ENCODE measurements at regions not wholly inside any gene's neighbourhood (a gene's known extent, or its start where the extent isn't known, plus 50 kb on each side); places are given as distances from the start of the nearest gene placed in this dataset.

GRCh38 chr2:12066116-12066515 lies 319.7 kb downstream of the LPIN1 start:
- TF ChIP-seq MYC (IDR thresholded peaks at IDR 0.05; ENCODE audit: low read depth, low read length) (no peak), MAX (IDR thresholded peaks at IDR 0.05; ENCODE audit: low read depth, low read length) (no peak)
- no peak overlapping the region for H3K4me3 ChIP-seq (ENCODE audit: low read depth, low read length)
- DNase-seq (ENCODE audit: low read depth): no peak

GRCh38 chr2:12066986-12067385 lies 320.6 kb downstream of the LPIN1 start:
- no peak overlapping the region for H3K4me3 ChIP-seq (ENCODE audit: low read depth, low read length)
- TF ChIP-seq POLR2A (IDR thresholded peaks at IDR 0.05; ENCODE audit: extremely low read depth, insufficient read length) (no peak), MAX (IDR thresholded peaks at IDR 0.05; ENCODE audit: low read depth, low read length) (no peak), MYC (IDR thresholded peaks at IDR 0.05; ENCODE audit: low read depth, low read length) (no peak)
- TF ChIP-seq, protein P1, sequence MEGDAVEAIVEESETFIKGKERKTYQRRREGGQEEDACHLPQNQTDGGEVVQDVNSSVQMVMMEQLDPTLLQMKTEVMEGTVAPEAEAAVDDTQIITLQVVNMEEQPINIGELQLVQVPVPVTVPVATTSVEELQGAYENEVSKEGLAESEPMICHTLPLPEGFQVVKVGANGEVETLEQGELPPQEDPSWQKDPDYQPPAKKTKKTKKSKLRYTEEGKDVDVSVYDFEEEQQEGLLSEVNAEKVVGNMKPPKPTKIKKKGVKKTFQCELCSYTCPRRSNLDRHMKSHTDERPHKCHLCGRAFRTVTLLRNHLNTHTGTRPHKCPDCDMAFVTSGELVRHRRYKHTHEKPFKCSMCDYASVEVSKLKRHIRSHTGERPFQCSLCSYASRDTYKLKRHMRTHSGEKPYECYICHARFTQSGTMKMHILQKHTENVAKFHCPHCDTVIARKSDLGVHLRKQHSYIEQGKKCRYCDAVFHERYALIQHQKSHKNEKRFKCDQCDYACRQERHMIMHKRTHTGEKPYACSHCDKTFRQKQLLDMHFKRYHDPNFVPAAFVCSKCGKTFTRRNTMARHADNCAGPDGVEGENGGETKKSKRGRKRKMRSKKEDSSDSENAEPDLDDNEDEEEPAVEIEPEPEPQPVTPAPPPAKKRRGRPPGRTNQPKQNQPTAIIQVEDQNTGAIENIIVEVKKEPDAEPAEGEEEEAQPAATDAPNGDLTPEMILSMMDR (IDR thresholded peaks at IDR 0.05; ENCODE audit: low read depth, low read length): no peak
- DNase-seq (ENCODE audit: low read depth): no peak

DNA sequence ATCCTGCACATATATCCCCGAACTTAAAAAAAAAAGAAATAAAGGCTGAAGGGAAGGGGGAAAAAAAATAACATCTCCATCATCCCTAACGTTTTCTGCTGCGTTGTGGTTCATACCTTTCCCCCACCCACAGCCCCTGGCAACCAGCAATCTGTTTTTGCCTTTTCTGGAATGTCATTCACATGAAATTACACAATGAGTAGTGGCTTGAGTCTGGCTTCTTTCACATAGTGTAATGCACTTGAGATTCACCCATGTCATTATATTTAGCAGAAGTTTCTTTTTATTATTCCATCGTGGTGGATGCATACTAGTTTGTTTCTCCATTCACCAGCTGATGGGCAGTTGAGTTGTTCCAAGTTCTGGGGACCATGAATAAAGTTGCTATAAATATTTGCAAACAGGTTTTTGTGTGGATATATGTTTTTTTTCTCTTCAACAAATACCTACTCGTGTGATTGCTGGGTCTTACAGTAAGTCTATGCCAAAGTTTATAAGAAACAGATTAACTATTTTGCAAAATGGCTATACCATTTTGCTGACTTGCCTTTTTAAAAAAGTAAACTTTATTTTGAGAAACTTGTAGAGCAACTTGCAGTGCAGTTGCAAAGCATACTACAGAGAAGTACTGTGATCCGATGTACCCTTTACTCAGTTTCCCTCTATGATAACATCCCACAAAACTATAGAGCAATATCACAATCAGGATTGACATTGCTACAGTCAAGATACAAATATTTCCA lies 322.5 kb downstream of the LPIN1 start:
- H3K4me3 ChIP-seq (ENCODE audit: low read depth, low read length): no peak overlapping the region
- TF ChIP-seq MAX (IDR thresholded peaks at IDR 0.05; ENCODE audit: low read depth, low read length) (no peak), POLR2A (IDR thresholded peaks at IDR 0.05; ENCODE audit: extremely low read depth, insufficient read length) (no peak), MYC (IDR thresholded peaks at IDR 0.05; ENCODE audit: low read depth, low read length) (no peak)
- TF ChIP-seq, protein P1 (IDR thresholded peaks at IDR 0.05; ENCODE audit: low read depth, low read length): no peak
- no peak for DNase-seq (ENCODE audit: low read depth)

DNA sequence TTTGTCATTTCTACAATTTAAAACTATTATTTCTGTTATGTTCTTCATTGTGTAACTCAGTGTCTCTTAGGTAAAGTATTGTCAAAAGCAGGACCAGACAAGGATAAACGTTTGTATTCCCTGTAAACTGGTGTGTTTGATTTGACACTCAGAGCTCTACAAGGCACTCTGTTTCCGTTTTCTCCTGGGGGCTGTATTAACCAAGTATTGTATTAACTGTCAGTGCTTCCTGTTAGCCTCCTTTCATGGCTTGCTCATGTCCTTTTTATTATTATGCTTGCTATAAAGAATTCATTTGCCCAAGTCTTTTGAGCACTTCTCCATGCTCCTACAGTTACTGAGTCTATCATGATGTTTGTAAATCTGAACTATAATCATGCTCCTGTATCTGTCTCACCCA lies 323.7 kb downstream of the LPIN1 start:
- no peak for TF ChIP-seq MYC (IDR thresholded peaks at IDR 0.05; ENCODE audit: low read depth, low read length)
- TF ChIP-seq, protein P1 (IDR thresholded peaks at IDR 0.05; ENCODE audit: low read depth, low read length): no peak
- TF ChIP-seq POLR2A (IDR thresholded peaks at IDR 0.05; ENCODE audit: extremely low read depth, insufficient read length): no peak
- TF ChIP-seq MAX (IDR thresholded peaks at IDR 0.05; ENCODE audit: low read depth, low read length): no peak
- no peak for DNase-seq (ENCODE audit: low read depth)
- H3K4me3 ChIP-seq (ENCODE audit: low read depth, low read length): no peak overlapping the region

DNA sequence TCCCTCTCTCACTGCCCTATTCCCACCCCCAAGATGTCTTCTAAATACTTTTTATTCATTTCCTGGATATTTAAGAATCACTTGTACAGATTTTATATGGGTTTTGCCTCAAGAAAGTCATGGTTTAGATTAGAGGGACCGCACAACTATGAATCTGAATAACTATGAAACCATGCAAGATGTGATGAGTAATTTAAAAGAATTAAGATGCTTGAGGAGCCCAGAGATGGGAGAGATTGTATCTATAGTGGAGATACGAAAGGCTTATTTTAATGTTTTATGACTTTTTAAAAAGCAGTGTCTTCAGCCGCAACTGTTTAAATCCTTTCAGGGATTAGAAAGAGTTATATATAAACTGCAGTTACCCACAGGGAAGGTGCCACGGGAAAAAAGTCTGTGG lies 324.1 kb downstream of the LPIN1 start:
- no peak overlapping the region for H3K4me3 ChIP-seq (ENCODE audit: low read depth, low read length)
- TF ChIP-seq POLR2A (IDR thresholded peaks at IDR 0.05; ENCODE audit: extremely low read depth, insufficient read length): no peak
- no peak for TF ChIP-seq MYC (IDR thresholded peaks at IDR 0.05; ENCODE audit: low read depth, low read length)
- no peak for TF ChIP-seq MAX (IDR thresholded peaks at IDR 0.05; ENCODE audit: low read depth, low read length)
- TF ChIP-seq, protein P1 (IDR thresholded peaks at IDR 0.05; ENCODE audit: low read depth, low read length): no peak
- DNase-seq (ENCODE audit: low read depth): no peak

GRCh38 chr2:12071318-12071717 lies 324.9 kb downstream of the LPIN1 start:
- TF ChIP-seq MYC (IDR thresholded peaks at IDR 0.05; ENCODE audit: low read depth, low read length) (no peak), POLR2A (IDR thresholded peaks at IDR 0.05; ENCODE audit: extremely low read depth, insufficient read length) (no peak), MAX (IDR thresholded peaks at IDR 0.05; ENCODE audit: low read depth, low read length) (no peak)
- TF ChIP-seq, protein P1 (IDR thresholded peaks at IDR 0.05; ENCODE audit: low read depth, low read length): no peak
- no peak overlapping the region for H3K4me3 ChIP-seq (ENCODE audit: low read depth, low read length)
- DNase-seq (ENCODE audit: low read depth): peak; percentile 35
